Uterus (tissue), 2 donors: ENCODE measurements at regions not wholly inside any gene's neighbourhood (a gene's known extent, or its start where the extent isn't known, plus 50 kb on each side); places are given as distances from the start of the nearest gene placed in this dataset.

ENCODE experiments used
- CTCF ChIP-seq, 4 experiments: fragments of 200-600 bp in 2 of 4; fragments of 450-650 bp in 2 of 4; sonication (generic) in 2 of 4; IDR thresholded peaks; one replicate each; pipeline ENCODE4 v1.5.1; 2016 to 2019; ENCODE audit warnings: antibody characterized with exemption in 4 of 4, mild to moderate bottlenecking in 2 of 4, moderate library complexity in 1 of 4
- POLR2A ChIP-seq, 2 donors: fragments of 450-650 bp; IDR thresholded peaks; one replicate each; pipeline ENCODE4 v1.6.1; 2016; ENCODE audit warnings: antibody characterized with exemption in 2 of 2, mild to moderate bottlenecking in 1 of 2, moderate library complexity in 1 of 2

GRCh38 chr6:98295515-98296175 is 538.7 kb upstream of the POU3F2 start:
- TF ChIP-seq CTCF (IDR thresholded peaks at IDR 0.05) (no peak), POLR2A (IDR thresholded peaks at IDR 0.05) (no peak)
